ENCODE measurements at regions not wholly inside any gene's neighbourhood (a gene's known extent, or its start where the extent isn't known, plus 50 kb on each side); places are given as distances from the start of the nearest gene placed in this dataset.

DNA sequence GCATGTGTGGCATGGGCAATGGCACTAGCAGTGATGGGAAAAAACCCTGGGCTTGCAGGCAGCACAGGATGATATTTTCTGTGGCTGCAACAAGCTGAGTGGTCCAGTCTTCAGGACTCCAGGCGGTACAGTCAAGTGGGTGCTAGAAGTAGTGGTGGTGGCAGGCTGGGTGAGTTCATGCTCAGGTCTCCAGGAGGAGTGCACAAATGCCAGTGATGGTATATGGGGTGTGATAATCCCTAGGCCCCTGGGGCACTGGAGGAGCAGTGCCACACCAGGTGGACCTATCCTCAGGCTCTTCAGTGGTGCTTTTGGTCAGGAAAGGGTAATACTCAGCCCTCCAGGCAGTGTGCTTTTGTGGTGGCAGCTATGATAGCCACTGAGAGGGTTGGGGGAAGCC, 496.4 kb downstream of the PRR16 start:
- TF ChIP-seq, protein P1, sequence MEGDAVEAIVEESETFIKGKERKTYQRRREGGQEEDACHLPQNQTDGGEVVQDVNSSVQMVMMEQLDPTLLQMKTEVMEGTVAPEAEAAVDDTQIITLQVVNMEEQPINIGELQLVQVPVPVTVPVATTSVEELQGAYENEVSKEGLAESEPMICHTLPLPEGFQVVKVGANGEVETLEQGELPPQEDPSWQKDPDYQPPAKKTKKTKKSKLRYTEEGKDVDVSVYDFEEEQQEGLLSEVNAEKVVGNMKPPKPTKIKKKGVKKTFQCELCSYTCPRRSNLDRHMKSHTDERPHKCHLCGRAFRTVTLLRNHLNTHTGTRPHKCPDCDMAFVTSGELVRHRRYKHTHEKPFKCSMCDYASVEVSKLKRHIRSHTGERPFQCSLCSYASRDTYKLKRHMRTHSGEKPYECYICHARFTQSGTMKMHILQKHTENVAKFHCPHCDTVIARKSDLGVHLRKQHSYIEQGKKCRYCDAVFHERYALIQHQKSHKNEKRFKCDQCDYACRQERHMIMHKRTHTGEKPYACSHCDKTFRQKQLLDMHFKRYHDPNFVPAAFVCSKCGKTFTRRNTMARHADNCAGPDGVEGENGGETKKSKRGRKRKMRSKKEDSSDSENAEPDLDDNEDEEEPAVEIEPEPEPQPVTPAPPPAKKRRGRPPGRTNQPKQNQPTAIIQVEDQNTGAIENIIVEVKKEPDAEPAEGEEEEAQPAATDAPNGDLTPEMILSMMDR (IDR thresholded peaks at IDR 0.05): no peak
- TF ChIP-seq POLR2A (IDR thresholded peaks at IDR 0.05): no peak
